GM19467 (cell line): ENCODE measurements at regions not wholly inside any gene's neighbourhood (a gene's known extent, or its start where the extent isn't known, plus 50 kb on each side); places are given as distances from the start of the nearest gene placed in this dataset.
"Not testable (repeated sequence)": the region's sequence is repeated elsewhere in the genome, so short reads cannot be mapped to it uniquely, and the experiment has no call there.

ENCODE experiments used
- ATAC-seq: cut with Tn5 transposase; IDR thresholded peaks from one replicate; pipeline ENCODE4 v1.9.1; 2021; ENCODE audit warnings: mild to moderate bottlenecking, moderate library complexity; ENCODE audit not compliant: unreplicated experiment

GRCh38 chr10:81534991-81535390, 340.0 kb upstream of the NRG3 start:
- ATAC-seq = no peak

- ATAC-seq = no peak
Measured at GRCh38 chr10:81541517-81541916, 333.5 kb upstream of the NRG3 start.

- ATAC-seq = no peak
Measured at GRCh38 chr10:81546243-81546642, 328.8 kb upstream of the NRG3 start.

- no peak for ATAC-seq
Measured at GRCh38 chr10:81548160-81548559, 326.8 kb upstream of the NRG3 start.

- no peak for ATAC-seq
Measured at GRCh38 chr10:81564143-81564542, 310.9 kb upstream of the NRG3 start.

GRCh38 chr10:81569488-81569887, 305.5 kb upstream of the NRG3 start:
- ATAC-seq = no peak

- ATAC-seq = no peak
Measured at GRCh38 chr10:81570349-81570748, 304.6 kb upstream of the NRG3 start.

GRCh38 chr10:81570878-81571794, 303.9 kb upstream of the NRG3 start:
- ATAC-seq = no peak

GRCh38 chr10:81575036-81575435, 300.0 kb upstream of the NRG3 start:
- no peak for ATAC-seq

- ATAC-seq = no peak
Measured at GRCh38 chr10:81576336-81576735, 298.7 kb upstream of the NRG3 start.

GRCh38 chr10:81594991-81595390, 280.0 kb upstream of the NRG3 start:
- no peak for ATAC-seq

- ATAC-seq = no peak
Measured at GRCh38 chr10:81600185-81600584, 274.8 kb upstream of the NRG3 start.

- no peak for ATAC-seq
Measured at GRCh38 chr10:81603106-81603620, 271.8 kb upstream of the NRG3 start.

GRCh38 chr10:81644485-81644884, 230.5 kb upstream of the NRG3 start:
- not testable (repeated sequence) for ATAC-seq

- ATAC-seq = no peak
Measured at GRCh38 chr10:81655986-81656385, 219.0 kb upstream of the NRG3 start.

GRCh38 chr10:81662837-81663236, 212.2 kb upstream of the NRG3 start:
- ATAC-seq = no peak

GRCh38 chr10:81664800-81665199, 210.2 kb upstream of the NRG3 start:
- ATAC-seq = not testable (repeated sequence)

- ATAC-seq = no peak
Measured at GRCh38 chr10:81674941-81675340, 200.1 kb upstream of the NRG3 start.

- ATAC-seq = no peak
Measured at GRCh38 chr10:81679291-81679690, 195.7 kb upstream of the NRG3 start.

GRCh38 chr10:81680359-81680758, 194.6 kb upstream of the NRG3 start:
- ATAC-seq = no peak

- ATAC-seq = no peak
Measured at GRCh38 chr10:81688459-81688858, 186.5 kb upstream of the NRG3 start.

- ATAC-seq = no peak
Measured at GRCh38 chr10:81696609-81697388, 178.2 kb upstream of the NRG3 start.
